PC-3 (cell line): ENCODE measurements at regions not wholly inside any gene's neighbourhood (a gene's known extent, or its start where the extent isn't known, plus 50 kb on each side); places are given as distances from the start of the nearest gene placed in this dataset.

Source experiments
- EZH2 ChIP-seq: fragments of 300-600 bp; sonication (generic); IDR thresholded peaks from one replicate; pipeline ENCODE4 v1.6.1; 2017; ENCODE audit warnings: antibody characterized with exemption, mild to moderate bottlenecking, low read length; ENCODE audit not compliant: unreplicated experiment
- TF ChIP-seq, protein P1 (sequence below): fragments of 300-600 bp; sonication (generic); conservative IDR thresholded peaks from 2 replicates; pipeline ENCODE4 v1.5.1; 2017; ENCODE audit warnings: antibody characterized with exemption, low read depth, mild to moderate bottlenecking, low read length

DNA sequence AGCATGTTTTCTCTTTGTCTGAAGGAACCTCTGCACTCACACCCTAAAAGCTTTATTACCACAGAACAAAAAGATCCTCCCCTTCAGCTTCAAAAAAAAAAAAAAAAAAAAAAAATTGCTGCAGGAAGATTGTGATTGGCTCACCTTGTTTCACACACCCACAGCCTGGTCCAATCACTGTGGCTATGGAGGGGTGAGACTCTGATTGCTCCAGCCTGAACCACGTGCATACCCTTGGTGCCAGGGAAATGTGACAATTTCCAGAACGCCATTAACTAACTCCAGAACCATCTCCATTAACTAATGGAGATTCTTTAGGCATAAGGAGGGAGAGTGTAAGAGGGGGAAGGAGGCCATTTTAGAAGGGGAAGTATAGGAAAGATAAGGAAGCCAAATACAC, 106.5 kb upstream of the CRBN start:
- TF ChIP-seq, protein P1, sequence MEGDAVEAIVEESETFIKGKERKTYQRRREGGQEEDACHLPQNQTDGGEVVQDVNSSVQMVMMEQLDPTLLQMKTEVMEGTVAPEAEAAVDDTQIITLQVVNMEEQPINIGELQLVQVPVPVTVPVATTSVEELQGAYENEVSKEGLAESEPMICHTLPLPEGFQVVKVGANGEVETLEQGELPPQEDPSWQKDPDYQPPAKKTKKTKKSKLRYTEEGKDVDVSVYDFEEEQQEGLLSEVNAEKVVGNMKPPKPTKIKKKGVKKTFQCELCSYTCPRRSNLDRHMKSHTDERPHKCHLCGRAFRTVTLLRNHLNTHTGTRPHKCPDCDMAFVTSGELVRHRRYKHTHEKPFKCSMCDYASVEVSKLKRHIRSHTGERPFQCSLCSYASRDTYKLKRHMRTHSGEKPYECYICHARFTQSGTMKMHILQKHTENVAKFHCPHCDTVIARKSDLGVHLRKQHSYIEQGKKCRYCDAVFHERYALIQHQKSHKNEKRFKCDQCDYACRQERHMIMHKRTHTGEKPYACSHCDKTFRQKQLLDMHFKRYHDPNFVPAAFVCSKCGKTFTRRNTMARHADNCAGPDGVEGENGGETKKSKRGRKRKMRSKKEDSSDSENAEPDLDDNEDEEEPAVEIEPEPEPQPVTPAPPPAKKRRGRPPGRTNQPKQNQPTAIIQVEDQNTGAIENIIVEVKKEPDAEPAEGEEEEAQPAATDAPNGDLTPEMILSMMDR = no peak
- no peak for TF ChIP-seq EZH2
